ENCODE measurements at regions not wholly inside any gene's neighbourhood (a gene's known extent, or its start where the extent isn't known, plus 50 kb on each side); places are given as distances from the start of the nearest gene placed in this dataset.
A peak's percentile ranks its signal among the peaks of the same experiment; 100 is the strongest.

DNA sequence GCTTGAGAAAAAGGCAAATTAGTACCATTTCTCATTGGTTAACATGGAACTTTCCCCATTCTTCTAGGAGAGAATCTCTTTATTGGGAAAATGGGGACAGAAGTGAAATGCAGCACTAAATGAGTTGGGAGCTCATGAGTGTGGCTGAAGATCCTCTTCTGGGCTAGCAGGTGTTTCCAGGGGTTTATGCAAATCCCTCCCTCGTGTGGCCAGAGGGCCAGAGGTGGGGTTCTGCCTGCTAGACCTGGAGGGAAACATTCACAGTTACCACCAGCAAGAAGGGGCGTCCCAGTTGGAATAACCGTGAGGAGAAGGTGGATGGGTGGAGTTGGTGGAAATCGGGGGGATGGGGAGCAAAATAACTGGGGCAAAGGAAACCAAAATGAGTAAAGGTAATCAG lies 235.9 kb downstream of the KLF6 start:
- FAIRE-seq (no peak), DNase-seq (ENCODE audit: low read depth, low spot score) (no peak)
- H3K27me3 ChIP-seq (ENCODE audit: control insufficient read depth in 2 of 2, insufficient read depth in 2 of 2, low read length in 2 of 2) = no peaks in the 10 kb centered on the region
- intact Hi-C loops (cut with micrococcal nuclease) = no loop called here
- H3K4me3 ChIP-seq (replicated peaks in 1 of 3; ENCODE audit: insufficient read depth in 1 of 3, low read depth in 1 of 3, low read length in 3 of 3) = no peak overlapping the region
- POLR2A ChIA-PET = no interaction called here
- dilution Hi-C loops (cut with MboI; ENCODE audit: extremely low pct_ligation_motif_present, low sequenced_read_pairs) = no loop called here
- H2AFZ ChIP-seq (ENCODE audit: low read depth, low read length) = no peak overlapping the region
- no peaks in the 10 kb centered on the region for H3K79me2 ChIP-seq (ENCODE audit: control insufficient read depth, insufficient read depth, low read length)
- no peaks in the 10 kb centered on the region for H4K20me1 ChIP-seq (replicated peaks; ENCODE audit: control insufficient read depth, extremely low read depth, insufficient read depth, low read length)
- CTCF ChIA-PET = no interaction called here
- no peak overlapping the region for H3K9ac ChIP-seq (replicated peaks; ENCODE audit: extremely low read depth, insufficient read depth, low read length)
- no peaks in the 10 kb centered on the region for H3K9me3 ChIP-seq (replicated peaks; ENCODE audit: control insufficient read depth, insufficient read depth, low read length)
- no peak overlapping the region for H3K27ac ChIP-seq (ENCODE audit: insufficient read depth, low read depth, low read length)
- peaks cover 5% of the 10 kb centered on the region for H3K4me1 ChIP-seq (ENCODE audit: control insufficient read depth, extremely low read depth, insufficient read depth, low read length)
- no peaks in the 10 kb centered on the region for H3K36me3 ChIP-seq (ENCODE audit: control insufficient read depth in 2 of 2, extremely low read depth in 1 of 2, insufficient read depth in 2 of 2, low read length in 2 of 2)
- no peaks in the 10 kb centered on the region for H3K9me1 ChIP-seq (replicated peaks; ENCODE audit: control insufficient read depth, extremely low read depth, insufficient read depth, low read length)
- BruUV-seq (replicated peaks) = no TSS peak
- no peak overlapping the region for H3K4me2 ChIP-seq (ENCODE audit: insufficient read depth, low read length)
- TF ChIP-seq, protein P1, sequence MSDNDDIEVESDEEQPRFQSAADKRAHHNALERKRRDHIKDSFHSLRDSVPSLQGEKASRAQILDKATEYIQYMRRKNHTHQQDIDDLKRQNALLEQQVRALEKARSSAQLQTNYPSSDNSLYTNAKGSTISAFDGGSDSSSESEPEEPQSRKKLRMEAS (IDR thresholded peaks at IDR 0.05; ENCODE audit: insufficient read depth, insufficient read length) = no peak
- TF ChIP-seq POLR2AphosphoS5 (IDR thresholded peaks at IDR 0.05; ENCODE audit: insufficient read depth, low read depth, low read length) = no peak

DNA sequence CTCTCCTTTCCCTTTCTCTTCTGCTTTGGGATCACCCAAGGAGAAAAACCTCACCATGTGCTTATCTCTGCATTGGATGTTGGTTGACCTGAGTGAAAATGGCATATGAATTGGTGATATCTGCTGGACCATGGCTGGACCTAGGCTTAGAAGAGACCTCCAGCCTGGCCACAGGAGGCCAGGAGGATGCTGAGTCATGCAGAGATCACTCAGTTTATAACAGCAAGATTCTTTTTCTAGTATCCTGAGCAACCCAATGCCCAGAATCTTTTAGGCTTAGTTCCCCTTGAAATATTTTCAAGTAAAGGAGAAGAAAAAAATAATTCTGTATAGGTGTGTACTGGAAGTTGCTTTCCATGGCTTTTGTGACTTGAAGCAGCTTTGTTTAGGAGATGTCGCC lies 236.3 kb downstream of the KLF6 start:
- no peaks in the 10 kb centered on the region for H3K27me3 ChIP-seq (ENCODE audit: control insufficient read depth in 2 of 2, insufficient read depth in 2 of 2, low read length in 2 of 2)
- no peaks in the 10 kb centered on the region for H3K9me3 ChIP-seq (replicated peaks; ENCODE audit: control insufficient read depth, insufficient read depth, low read length)
- TF ChIP-seq, protein P2, sequence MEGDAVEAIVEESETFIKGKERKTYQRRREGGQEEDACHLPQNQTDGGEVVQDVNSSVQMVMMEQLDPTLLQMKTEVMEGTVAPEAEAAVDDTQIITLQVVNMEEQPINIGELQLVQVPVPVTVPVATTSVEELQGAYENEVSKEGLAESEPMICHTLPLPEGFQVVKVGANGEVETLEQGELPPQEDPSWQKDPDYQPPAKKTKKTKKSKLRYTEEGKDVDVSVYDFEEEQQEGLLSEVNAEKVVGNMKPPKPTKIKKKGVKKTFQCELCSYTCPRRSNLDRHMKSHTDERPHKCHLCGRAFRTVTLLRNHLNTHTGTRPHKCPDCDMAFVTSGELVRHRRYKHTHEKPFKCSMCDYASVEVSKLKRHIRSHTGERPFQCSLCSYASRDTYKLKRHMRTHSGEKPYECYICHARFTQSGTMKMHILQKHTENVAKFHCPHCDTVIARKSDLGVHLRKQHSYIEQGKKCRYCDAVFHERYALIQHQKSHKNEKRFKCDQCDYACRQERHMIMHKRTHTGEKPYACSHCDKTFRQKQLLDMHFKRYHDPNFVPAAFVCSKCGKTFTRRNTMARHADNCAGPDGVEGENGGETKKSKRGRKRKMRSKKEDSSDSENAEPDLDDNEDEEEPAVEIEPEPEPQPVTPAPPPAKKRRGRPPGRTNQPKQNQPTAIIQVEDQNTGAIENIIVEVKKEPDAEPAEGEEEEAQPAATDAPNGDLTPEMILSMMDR (IDR thresholded peaks at IDR 0.05; ENCODE audit: extremely low read depth in 1 of 2, insufficient read depth in 1 of 2, low read depth in 1 of 2, low read length in 2 of 2) = no peak
- TF ChIP-seq POLR2A (IDR thresholded peaks at IDR 0.05; ENCODE audit: low read depth, low read length) (no peak), MYC (IDR thresholded peaks at IDR 0.05; ENCODE audit: low read depth, low read length) (no peak), GATA2 (IDR thresholded peaks at IDR 0.05; ENCODE audit: insufficient read depth, insufficient read length, low read depth, low read length) (peak; percentile 8), POLR2AphosphoS5 (IDR thresholded peaks at IDR 0.05; ENCODE audit: insufficient read depth, low read depth, low read length) (no peak), JUN (IDR thresholded peaks at IDR 0.05; ENCODE audit: borderline replicate concordance, insufficient read depth, insufficient read length, low read depth) (peak; percentile 12), EZH2 (IDR thresholded peaks at IDR 0.05; ENCODE audit: borderline replicate concordance, low read depth, low read length, severe bottlenecking) (no peak), FOS (IDR thresholded peaks at IDR 0.05; ENCODE audit: borderline replicate concordance, insufficient read depth, low read length) (peak; percentile 42)
- TF ChIP-seq, protein P1 (IDR thresholded peaks at IDR 0.05; ENCODE audit: insufficient read depth, insufficient read length) = no peak
- no peaks in the 10 kb centered on the region for H4K20me1 ChIP-seq (replicated peaks; ENCODE audit: control insufficient read depth, extremely low read depth, insufficient read depth, low read length)
- dilution Hi-C loops (cut with MboI; ENCODE audit: extremely low pct_ligation_motif_present, low sequenced_read_pairs) (no loop called here), intact Hi-C loops (cut with micrococcal nuclease) (no loop called here)
- H3K36me3 ChIP-seq (ENCODE audit: control insufficient read depth in 2 of 2, extremely low read depth in 1 of 2, insufficient read depth in 2 of 2, low read length in 2 of 2) = no peaks in the 10 kb centered on the region
- no peak overlapping the region for H3K4me3 ChIP-seq (replicated peaks in 1 of 3; ENCODE audit: insufficient read depth in 1 of 3, low read depth in 1 of 3, low read length in 3 of 3)
- FAIRE-seq (peak; percentile 42), DNase-seq (ENCODE audit: low read depth, low spot score) (peak; percentile 34)
- H3K9ac ChIP-seq (replicated peaks; ENCODE audit: extremely low read depth, insufficient read depth, low read length) = no peak overlapping the region
- H3K79me2 ChIP-seq (ENCODE audit: control insufficient read depth, insufficient read depth, low read length) = no peaks in the 10 kb centered on the region
- CTCF ChIA-PET = no interaction called here
- POLR2A ChIA-PET = no interaction called here
- peaks cover 5% of the 10 kb centered on the region for H3K4me1 ChIP-seq (ENCODE audit: control insufficient read depth, extremely low read depth, insufficient read depth, low read length)
- H3K9me1 ChIP-seq (replicated peaks; ENCODE audit: control insufficient read depth, extremely low read depth, insufficient read depth, low read length) = no peaks in the 10 kb centered on the region
- H3K27ac ChIP-seq (ENCODE audit: insufficient read depth, low read depth, low read length) = no peak overlapping the region
- BruUV-seq (replicated peaks) = no TSS peak
- peak overlapping the region; percentile 20 for H2AFZ ChIP-seq (ENCODE audit: low read depth, low read length)
- H3K4me2 ChIP-seq (ENCODE audit: insufficient read depth, low read length) = no peak overlapping the region
